Caco-2 (cell line): ENCODE measurements at regions not wholly inside any gene's neighbourhood (a gene's known extent, or its start where the extent isn't known, plus 50 kb on each side); places are given as distances from the start of the nearest gene placed in this dataset.

Experiments
- BruUV-seq: library from RNA; stranded (reverse); fragments of 400-500 nt; replicated peaks from 2 replicates; lab custom pipeline; 2021; lab: Mats Ljungman, UMichigan
- CTCF ChIA-PET: fragments of 300-600 bp; sonication (Branson Sonifier 250); formaldehyde crosslinking; loops from one replicate; lab custom pipeline; 2022; ENCODE audit warnings: antibody characterized with exemption; lab: Charles Lee
- POLR2A ChIA-PET: fragments of 300-600 bp; sonication (Branson Sonifier 250); formaldehyde crosslinking; loops from one replicate; lab custom pipeline; 2022; ENCODE audit warnings: antibody characterized with exemption; lab: Charles Lee
- DNase-seq, 2 experiments: peaks; one replicate each; pipeline versions ENCODE4 v3.0.0 to v3.0.0-alpha.2; 2020 to 2022
- H3K27me3 ChIP-seq: replicated peaks from 2 replicates; pipeline ENCODE4 v1.6.0; 2011; ENCODE audit warnings: low read length; ENCODE audit not compliant: control insufficient read depth, insufficient read depth
- H3K36me3 ChIP-seq: 2 replicates; pipeline ENCODE4 v1.5.1; 2011; ENCODE audit warnings: low read length; ENCODE audit not compliant: control insufficient read depth, insufficient read depth
- H3K4me1 ChIP-seq: fragments of 250-450 bp; sonication (Bioruptor Pico); 2 replicates; pipeline ENCODE4 v1.5.1; 2020; ENCODE audit warnings: mild to moderate bottlenecking
- H3K4me3 ChIP-seq: 2 replicates; pipeline ENCODE4 v1.5.1; 2011; ENCODE audit warnings: low read depth, mild to moderate bottlenecking, control low read depth, low read length
- H3K9me3 ChIP-seq: fragments of 250-450 bp; sonication (Bioruptor Pico); 2 replicates; pipeline ENCODE4 v1.5.1; 2020; ENCODE audit warnings: mild to moderate bottlenecking, moderate library complexity
- H3K27ac Mint-ChIP-seq: one replicate; pipeline ENCODE4 v1.8.0; 2022; ENCODE audit warnings: mixed read lengths; ENCODE audit not compliant: unreplicated experiment
- H3K27me3 Mint-ChIP-seq: one replicate; pipeline ENCODE4 v1.8.0; 2022; ENCODE audit warnings: mixed read lengths; ENCODE audit not compliant: insufficient read depth, unreplicated experiment
- H3K36me3 Mint-ChIP-seq: one replicate; pipeline ENCODE4 v1.8.0; 2022; ENCODE audit warnings: mild to moderate bottlenecking, mixed read lengths; ENCODE audit not compliant: insufficient read depth, unreplicated experiment
- H3K4me1 Mint-ChIP-seq: one replicate; pipeline ENCODE4 v1.8.0; 2022; ENCODE audit warnings: low read depth, mixed read lengths; ENCODE audit not compliant: unreplicated experiment
- H3K4me3 Mint-ChIP-seq: one replicate; pipeline ENCODE4 v1.8.0; 2022; ENCODE audit warnings: mild to moderate bottlenecking, moderate library complexity, mixed read lengths; ENCODE audit not compliant: unreplicated experiment
- H3K9me3 Mint-ChIP-seq: one replicate; pipeline ENCODE4 v1.8.0; 2022; ENCODE audit warnings: mixed read lengths; ENCODE audit not compliant: unreplicated experiment
- CTCF ChIP-seq, 2 experiments: fragments of 200-600 bp in 1 of 2; IDR thresholded peaks; 1 replicate in 1 of 2; 2 replicates in 1 of 2; pipeline versions ENCODE4 v1.5.1 to v1.8.0; 2011 to 2022; ENCODE audit warnings: antibody characterized with exemption in 1 of 2, control low read depth in 1 of 2, inconsistent platforms in 1 of 2, low read depth in 1 of 2, low read length in 1 of 2, mild to moderate bottlenecking in 1 of 2, moderate library complexity in 1 of 2; ENCODE audit not compliant: insufficient read depth in 1 of 2, severe bottlenecking in 1 of 2, unreplicated experiment in 1 of 2
- intact Hi-C: fragments of 100-400 bp; cut with micrococcal nuclease; formaldehyde crosslinking; loops from one replicate; pipeline ENCODE4 v1.10.0; 2022; ENCODE audit not compliant: unreplicated experiment

GRCh38 chr5:104599726-104600125 is 1037.1 kb upstream of the NUDT12 start:
- H3K4me1 ChIP-seq: no peaks in the 10 kb centered on the region
- Mint-ChIP-seq H3K27me3 (no peaks in the 10 kb centered on the region), H3K27ac (no peak overlapping the region), H3K4me1 (peaks cover 6% of the 10 kb centered on the region), H3K36me3 (no peaks in the 10 kb centered on the region), H3K9me3 (peaks cover 20% of the 10 kb centered on the region), H3K4me3 (no peak overlapping the region)
- ChIA-PET POLR2A (no interaction called here), CTCF (no interaction called here)
- no TSS peak for BruUV-seq
- intact Hi-C loops: no loop called here
- no peaks in the 10 kb centered on the region for H3K36me3 ChIP-seq
- TF ChIP-seq CTCF (IDR thresholded peaks at IDR 0.05; ENCODE audit: insufficient read depth in 1 of 2, low read depth in 1 of 2, low read length in 1 of 2, severe bottlenecking in 1 of 2, unreplicated experiment in 1 of 2): no peak
- no peak overlapping the region for H3K4me3 ChIP-seq
- H3K9me3 ChIP-seq: peaks cover 2% of the 10 kb centered on the region; the same call in 1 of the 2 replicates
- DNase-seq: no peak
- H3K27me3 ChIP-seq: no peaks in the 10 kb centered on the region

- intact Hi-C loops: no loop called here
- Mint-ChIP-seq H3K36me3 (no peaks in the 10 kb centered on the region), H3K27me3 (no peaks in the 10 kb centered on the region), H3K4me3 (no peak overlapping the region), H3K27ac (no peak overlapping the region), H3K9me3 (peaks cover 20% of the 10 kb centered on the region), H3K4me1 (peaks cover 6% of the 10 kb centered on the region)
- H3K27me3 ChIP-seq: no peaks in the 10 kb centered on the region
- no peak overlapping the region for H3K4me3 ChIP-seq
- POLR2A ChIA-PET: no interaction called here
- no peak for TF ChIP-seq CTCF (IDR thresholded peaks at IDR 0.05; ENCODE audit: insufficient read depth in 1 of 2, low read depth in 1 of 2, low read length in 1 of 2, severe bottlenecking in 1 of 2, unreplicated experiment in 1 of 2)
- peaks cover 5% of the 10 kb centered on the region; the same call in 1 of the 2 replicates for H3K9me3 ChIP-seq
- CTCF ChIA-PET: no interaction called here
- no TSS peak for BruUV-seq
- no peaks in the 10 kb centered on the region for H3K36me3 ChIP-seq
- H3K4me1 ChIP-seq: no peaks in the 10 kb centered on the region
- no peak for DNase-seq
Observed at GRCh38 chr5:104598285-104598684, 1035.7 kb upstream of the NUDT12 start.

GRCh38 chr5:104594850-104595249 is 1032.3 kb upstream of the NUDT12 start:
- peaks cover 35% of the 10 kb centered on the region for H3K9me3 Mint-ChIP-seq
- H3K4me3 Mint-ChIP-seq: no peak overlapping the region
- Histone ChIP-seq H3K36me3 (no peaks in the 10 kb centered on the region), H3K9me3 (peaks cover 5% of the 10 kb centered on the region; the same call in 1 of the 2 replicates), H3K4me1 (no peaks in the 10 kb centered on the region), H3K27me3 (no peaks in the 10 kb centered on the region), H3K4me3 (no peak overlapping the region)
- DNase-seq: no peak
- peaks cover 6% of the 10 kb centered on the region for H3K4me1 Mint-ChIP-seq
- ChIA-PET CTCF (no interaction called here), POLR2A (no interaction called here)
- intact Hi-C loops: no loop called here
- BruUV-seq: no TSS peak
- H3K36me3 Mint-ChIP-seq: no peaks in the 10 kb centered on the region
- no peak overlapping the region for H3K27ac Mint-ChIP-seq
- no peak for TF ChIP-seq CTCF (IDR thresholded peaks at IDR 0.05; ENCODE audit: insufficient read depth in 1 of 2, low read depth in 1 of 2, low read length in 1 of 2, severe bottlenecking in 1 of 2, unreplicated experiment in 1 of 2)
- no peaks in the 10 kb centered on the region for H3K27me3 Mint-ChIP-seq
